ENCODE measurements at regions not wholly inside any gene's neighbourhood (a gene's known extent, or its start where the extent isn't known, plus 50 kb on each side); places are given as distances from the start of the nearest gene placed in this dataset.

DNA sequence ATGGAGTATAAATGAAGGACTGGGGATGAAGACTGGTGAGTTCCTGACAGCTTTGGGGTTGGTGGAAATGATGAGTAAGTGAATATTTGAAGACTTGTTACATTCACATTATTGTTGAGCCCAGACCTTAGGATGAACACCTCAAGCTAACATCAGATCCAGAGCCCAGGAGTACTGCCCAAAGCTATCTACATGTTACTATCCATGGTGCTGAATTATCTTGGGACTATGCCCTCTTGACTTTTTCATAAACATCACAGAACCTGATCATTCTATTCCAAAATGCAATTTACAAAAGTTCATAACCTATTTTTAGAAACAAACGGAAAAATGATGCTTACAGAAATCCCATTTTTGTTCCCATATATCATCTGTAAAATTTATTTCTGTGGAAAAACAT, 613.3 kb downstream of the TUSC7 start:
- DNase-seq: no peak

DNA sequence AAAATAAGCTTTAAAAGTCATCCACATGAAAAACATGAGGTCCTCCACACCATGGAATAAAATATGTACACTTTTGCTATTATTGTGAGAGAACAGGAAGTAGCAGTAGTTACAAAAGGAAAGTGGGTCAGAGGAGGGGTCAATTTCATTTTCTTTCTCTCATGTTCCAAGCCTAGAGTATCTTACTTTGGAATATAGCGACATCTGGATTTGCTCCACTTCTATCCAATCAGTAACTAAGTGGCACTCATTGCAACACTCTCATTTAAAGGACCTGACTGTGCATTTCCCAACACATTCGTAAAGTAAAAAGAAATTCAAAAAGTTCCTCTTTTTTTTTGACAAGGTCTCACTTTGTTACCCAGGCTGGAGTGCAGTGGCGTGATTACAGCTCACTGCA, 637.3 kb downstream of the TUSC7 start:
- DNase-seq: no peak

DNA sequence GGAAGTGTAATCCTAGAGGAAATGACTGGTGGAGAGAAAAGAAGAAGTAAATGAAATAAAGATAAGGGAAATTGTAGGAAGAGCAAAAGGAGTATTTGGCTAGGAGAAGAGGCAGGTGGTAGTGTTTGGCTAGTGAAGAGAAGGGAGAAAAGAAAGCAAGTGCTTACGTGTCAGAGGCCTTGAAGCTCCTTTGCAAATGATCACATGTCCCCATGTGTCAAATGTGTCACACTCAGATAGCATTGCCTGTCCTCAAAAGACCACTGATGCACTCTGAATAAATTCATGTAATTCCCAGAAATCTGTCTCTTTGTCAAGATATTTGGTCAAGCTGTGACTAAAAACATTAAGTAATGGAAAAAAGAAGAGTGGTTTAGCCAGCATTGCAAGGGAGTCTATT, 639.3 kb downstream of the TUSC7 start:
- no peak for DNase-seq

- no peak for DNase-seq
These were observed 640.0 kb downstream of the TUSC7 start for GRCh38 chr3:117349566-117349965.

DNA sequence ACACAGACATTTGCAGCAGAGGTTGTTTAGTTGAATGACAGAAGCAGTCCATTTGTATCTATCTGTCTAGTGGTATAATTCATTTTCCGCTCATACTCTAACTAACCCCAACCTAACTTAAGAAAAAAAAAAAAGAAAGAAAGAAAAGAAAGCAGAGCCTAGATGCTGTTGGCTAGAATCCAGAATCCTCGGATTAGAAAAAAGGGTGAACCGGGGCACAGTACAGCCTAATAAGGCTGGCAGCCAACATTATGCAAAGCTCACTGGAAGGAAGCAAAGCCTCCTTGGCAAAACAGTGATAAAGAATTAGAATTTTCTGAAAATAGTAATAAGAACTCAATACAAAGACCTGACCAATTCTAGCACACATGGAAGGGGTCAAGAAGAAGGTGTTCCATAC, 640.8 kb downstream of the TUSC7 start:
- DNase-seq: no peak

GRCh38 chr3:117355566-117355965, 646.0 kb downstream of the TUSC7 start:
- DNase-seq: no peak

DNA sequence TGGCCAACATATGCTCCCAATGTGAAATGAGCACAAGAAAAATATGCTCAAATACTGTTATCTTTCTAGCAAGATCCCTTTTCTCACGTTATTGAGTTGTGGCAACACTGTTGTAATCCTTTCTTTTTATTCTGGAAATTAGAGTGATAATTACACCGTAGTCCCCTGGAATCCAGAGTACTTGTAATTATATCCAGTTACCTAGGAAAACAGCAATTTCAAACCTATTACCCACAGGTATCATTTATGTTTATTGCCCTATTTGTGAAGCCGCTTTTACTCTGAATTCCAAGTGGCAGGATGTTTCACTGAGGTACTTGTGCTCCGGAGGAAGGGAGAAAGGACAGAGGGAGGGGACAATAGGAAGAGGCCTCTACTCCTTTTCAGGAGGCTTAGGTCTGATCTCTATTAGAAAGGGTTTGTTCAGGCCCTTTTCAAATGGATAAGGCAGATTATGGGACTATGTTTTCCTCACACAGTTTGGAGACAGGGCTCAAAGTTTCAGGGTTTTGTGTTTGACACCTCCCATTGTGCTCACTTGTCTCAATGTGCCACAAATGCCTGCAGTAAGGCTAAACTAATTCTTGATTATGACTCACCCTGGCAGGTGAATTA, 646.6 kb downstream of the TUSC7 start:
- no peak for DNase-seq

DNA sequence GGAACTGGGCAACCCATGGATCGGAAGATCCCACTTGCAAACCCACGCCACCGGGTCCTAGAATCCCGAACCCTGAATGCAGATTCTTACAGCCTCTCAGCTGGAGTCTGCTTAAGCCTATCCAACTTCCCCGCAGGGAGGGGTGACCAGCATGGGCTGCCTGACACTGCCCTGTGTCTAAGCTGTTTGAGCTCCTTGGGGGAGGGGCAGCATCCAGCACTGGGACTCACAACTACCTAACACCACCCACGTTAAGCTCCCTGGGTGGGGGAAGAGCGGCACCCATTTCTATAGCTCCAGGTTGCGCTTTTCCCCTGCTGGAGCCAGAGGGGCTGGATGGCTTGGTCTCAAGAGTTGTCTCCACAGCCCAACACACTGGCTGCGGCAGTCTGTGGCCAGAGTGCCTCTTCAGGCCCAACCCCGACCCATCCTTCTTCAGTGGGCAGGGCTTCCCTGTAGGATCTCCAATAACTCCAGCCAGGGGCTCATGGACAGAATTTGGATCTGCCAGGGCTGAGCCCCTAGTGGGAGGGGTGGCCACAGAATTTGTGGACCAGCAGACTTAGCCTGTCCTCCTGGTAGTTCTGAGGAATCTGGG, 649.2 kb downstream of the TUSC7 start:
- no peak for DNase-seq

GRCh38 chr3:117366574-117366973, 657.0 kb downstream of the TUSC7 start:
- no peak for DNase-seq

- DNase-seq: no peak
These were observed 658.3 kb downstream of the TUSC7 start for GRCh38 chr3:117367861-117368260.

DNA sequence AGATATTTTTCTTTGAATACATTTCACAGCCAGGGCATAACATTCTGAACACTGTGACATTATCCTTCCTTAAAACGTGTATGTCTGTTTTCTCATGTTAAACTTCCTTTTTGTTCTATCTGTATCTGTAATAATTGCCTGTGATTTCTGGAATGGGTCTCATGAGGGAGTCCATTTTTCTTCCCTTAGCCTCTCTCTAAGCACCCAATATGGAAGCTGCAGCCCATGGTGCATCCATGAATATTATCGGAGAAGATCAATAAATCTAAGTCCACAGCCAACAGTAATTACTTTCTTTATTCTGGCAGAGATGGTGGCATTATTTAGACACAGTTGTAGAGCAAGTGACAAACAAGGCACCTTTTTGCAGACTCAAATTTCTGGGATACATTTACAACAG, 671.1 kb downstream of the TUSC7 start:
- DNase-seq: no peak

GRCh38 chr3:117393119-117393518, 683.5 kb downstream of the TUSC7 start:
- no peak for DNase-seq

DNA sequence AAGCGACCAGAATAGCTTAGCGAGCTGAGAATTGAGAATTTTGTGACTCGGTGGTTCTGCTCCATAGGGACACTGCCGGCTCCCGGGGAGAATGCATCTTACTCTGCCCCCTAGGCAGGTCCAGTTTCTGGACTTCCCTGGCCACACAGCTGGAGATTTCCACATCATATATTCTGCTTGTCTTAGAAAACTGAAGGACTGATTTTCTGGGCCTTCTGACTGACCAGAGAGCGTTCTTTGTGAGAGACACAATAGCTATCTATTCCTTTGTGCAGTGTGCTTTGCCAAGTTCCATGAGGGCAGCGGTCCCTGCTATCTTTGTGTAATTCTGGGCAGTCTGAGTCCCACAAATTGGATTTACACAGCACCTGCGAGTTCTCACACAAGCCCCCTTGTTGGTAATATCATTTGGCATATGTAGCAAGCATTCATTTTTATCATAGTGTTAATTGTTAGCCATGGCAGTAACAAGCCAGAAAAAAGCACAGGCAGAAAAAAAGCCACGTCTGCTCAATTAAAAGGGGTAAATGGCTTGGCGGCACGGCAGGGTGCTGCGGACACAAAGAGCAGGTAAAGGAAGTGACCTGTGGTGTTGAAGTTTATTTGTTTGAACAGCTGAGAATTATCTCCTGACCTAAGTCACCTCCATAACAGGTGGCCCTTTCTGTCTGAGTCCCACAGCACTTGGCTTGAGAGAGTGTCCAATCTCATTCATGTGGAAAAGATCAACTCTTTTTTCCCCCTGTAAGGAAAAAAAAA, 688.7 kb downstream of the TUSC7 start:
- DNase-seq: no peak

DNA sequence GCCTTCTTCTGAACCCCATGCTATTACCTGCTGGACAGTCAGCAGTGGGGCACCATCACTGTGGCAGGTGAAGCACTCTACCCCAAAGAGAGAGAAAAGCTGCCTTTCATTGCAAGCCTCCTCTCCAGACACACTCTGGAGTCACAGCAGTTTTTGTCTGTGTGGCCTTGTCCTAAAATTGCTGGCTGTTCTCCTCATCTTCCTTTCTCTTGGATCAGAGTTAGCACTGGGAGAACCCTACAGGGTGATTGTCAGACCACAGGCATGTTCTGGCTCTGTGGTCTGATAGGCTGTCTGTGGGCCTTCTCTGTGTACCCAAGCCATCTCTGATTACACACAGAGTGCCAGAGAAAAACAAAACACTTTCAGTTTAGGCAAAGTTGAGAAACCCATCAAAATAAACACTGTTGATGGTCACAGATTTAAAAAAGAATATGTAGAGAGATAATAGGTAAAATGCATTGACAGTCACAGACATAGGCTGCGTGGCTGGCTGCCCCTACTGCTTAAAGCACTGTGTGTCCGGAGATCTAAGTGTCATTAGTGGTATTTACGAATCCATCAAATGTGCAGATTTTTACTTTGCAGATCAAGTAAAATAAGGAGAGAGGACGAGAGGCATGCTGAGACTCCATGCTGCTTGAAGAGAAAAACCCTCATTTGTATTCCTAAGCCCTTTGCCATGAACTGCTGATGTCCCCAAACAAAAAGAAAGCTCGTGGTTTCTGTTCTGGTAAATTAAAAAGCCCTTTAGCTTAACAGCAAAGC, 689.9 kb downstream of the TUSC7 start:
- no peak for DNase-seq

GRCh38 chr3:117400303-117400702, 690.7 kb downstream of the TUSC7 start:
- DNase-seq: no peak

DNA sequence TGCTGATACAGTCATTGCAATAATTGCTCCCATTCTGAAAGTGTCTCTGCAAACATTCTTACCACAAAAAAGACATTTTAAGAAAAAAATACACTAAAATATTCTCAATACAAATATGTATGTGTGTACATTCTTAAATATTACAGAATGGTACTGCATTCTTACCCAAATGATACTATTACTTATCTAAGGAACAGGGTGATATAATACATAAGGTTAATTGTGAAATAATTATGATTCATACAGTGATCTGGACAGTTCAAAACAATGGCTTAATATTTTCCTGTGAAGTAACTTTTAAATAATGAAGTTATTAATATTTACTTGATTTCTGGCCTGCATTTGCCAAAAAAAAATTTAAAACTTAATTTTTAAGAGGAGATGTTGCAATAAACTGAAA, 694.6 kb downstream of the TUSC7 start:
- no peak for DNase-seq

DNA sequence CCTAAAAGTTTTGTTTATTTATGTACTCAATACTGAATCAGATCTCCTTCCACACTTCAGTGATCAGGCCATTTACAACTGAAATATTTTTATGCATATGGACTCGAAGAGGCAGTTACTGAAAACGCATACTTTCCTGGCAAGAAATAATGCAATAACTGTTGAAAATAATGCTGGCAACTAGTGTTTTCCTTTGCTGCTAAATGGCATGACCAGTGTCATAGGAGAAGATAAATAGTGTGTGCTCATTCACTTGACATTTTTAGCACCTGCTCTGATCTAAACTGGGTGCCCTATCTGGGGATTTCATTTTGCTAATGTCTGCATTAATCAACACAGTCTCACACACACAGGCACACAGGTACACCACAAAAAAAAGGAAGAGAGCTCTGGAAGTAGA, 695.2 kb downstream of the TUSC7 start:
- DNase-seq: no peak

DNA sequence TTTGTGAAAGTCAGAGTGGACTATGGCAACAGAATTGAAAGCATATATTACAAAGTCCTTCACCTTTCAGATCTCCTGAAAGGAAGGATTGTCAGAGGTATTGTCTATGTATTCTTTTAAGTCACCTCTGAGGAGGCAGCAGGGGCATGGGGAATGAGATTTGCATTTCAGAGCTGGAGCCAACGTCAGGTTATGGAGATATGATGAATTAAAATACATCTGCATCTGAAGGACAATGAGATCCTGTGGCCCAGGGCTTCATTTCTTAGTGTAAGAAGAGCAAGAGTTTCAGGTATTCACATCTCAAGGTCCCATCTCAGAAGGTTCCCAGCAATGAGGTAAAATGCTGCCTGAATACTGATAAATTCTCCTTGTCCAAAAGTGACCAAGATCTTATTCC, 695.8 kb downstream of the TUSC7 start:
- DNase-seq: no peak

- DNase-seq: no peak
These were observed 697.7 kb downstream of the TUSC7 start for GRCh38 chr3:117407317-117407716.

- no peak for DNase-seq
These were observed 699.2 kb downstream of the TUSC7 start for GRCh38 chr3:117408811-117409210.

- no peak for DNase-seq
These were observed 699.7 kb downstream of the TUSC7 start for GRCh38 chr3:117409256-117409655.

DNA sequence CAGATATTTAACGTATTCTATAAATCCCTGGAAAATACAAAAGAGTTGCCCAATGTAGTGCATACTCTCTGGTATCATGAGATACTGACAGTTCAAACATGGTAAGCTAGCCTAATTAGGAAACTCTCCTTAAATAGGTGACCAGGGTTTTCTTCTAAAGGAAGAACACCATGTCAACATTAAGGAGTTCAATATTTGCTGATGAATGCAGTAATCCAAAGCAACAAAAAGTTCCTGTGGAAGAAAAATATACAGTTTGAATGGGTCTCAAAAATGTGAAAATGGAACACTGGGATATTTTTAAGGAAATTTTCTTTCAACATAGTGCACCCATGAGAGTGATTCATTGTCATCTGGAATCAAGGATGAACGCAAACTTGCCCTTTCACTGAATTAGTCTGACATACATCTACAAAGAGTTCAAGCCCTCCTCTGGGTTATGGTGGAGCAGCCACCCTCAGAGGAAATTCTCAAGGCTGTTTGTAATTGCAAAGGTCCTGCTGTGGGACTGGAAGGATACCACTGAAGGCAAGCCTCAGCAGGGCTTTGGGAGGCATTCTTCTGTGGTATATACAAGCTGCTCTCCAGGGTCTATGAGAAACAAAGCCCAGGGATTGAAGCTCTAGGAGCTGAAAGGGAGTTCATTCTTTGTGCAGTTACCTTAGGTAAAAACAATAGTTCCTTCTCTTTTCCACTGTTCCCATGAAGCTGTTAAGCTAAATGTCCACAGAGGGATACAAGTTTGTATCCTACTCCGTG, 700.3 kb downstream of the TUSC7 start:
- DNase-seq: no peak

GRCh38 chr3:117411971-117412370, 702.4 kb downstream of the TUSC7 start:
- no peak for DNase-seq

Measured in CD4-positive, alpha-beta T cell treated with Interleukin-17A for 1 hour (primary cell).